ENCODE measurements at regions not wholly inside any gene's neighbourhood (a gene's known extent, or its start where the extent isn't known, plus 50 kb on each side); places are given as distances from the start of the nearest gene placed in this dataset.

DNA sequence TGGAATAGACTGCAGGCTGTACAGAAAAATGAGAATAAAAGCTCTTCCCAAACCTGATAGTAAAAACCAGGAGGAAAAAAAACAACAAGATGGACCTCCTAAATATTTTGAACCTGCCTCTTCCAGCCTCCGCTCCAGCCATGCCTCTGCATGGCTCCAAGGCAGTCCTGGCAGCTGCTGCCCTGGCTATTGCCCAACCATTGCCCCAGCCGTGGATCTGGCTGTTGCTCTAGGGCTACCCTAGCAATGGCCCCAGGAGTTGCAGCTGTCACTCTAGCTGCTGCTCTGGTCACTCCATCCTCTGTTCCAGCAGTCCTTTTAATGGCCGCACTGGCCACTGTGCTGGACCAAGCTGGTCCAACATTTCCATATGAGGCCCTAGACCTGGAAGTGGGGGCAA is 1756.0 kb downstream of the C4orf33 start (continued):
- TF ChIP-seq, protein P1, sequence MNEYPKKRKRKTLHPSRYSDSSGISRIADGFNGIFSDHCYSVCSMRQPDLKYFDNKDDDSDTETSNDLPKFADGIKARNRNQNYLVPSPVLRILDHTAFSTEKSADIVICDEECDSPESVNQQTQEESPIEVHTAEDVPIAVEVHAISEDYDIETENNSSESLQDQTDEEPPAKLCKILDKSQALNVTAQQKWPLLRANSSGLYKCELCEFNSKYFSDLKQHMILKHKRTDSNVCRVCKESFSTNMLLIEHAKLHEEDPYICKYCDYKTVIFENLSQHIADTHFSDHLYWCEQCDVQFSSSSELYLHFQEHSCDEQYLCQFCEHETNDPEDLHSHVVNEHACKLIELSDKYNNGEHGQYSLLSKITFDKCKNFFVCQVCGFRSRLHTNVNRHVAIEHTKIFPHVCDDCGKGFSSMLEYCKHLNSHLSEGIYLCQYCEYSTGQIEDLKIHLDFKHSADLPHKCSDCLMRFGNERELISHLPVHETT (CRISPR knock-in tag; conservative IDR thresholded peaks at IDR 0.05 in 1 of 2, IDR thresholded peaks at IDR 0.05 in 1 of 2), result no peak
- TF ChIP-seq, protein P2, sequence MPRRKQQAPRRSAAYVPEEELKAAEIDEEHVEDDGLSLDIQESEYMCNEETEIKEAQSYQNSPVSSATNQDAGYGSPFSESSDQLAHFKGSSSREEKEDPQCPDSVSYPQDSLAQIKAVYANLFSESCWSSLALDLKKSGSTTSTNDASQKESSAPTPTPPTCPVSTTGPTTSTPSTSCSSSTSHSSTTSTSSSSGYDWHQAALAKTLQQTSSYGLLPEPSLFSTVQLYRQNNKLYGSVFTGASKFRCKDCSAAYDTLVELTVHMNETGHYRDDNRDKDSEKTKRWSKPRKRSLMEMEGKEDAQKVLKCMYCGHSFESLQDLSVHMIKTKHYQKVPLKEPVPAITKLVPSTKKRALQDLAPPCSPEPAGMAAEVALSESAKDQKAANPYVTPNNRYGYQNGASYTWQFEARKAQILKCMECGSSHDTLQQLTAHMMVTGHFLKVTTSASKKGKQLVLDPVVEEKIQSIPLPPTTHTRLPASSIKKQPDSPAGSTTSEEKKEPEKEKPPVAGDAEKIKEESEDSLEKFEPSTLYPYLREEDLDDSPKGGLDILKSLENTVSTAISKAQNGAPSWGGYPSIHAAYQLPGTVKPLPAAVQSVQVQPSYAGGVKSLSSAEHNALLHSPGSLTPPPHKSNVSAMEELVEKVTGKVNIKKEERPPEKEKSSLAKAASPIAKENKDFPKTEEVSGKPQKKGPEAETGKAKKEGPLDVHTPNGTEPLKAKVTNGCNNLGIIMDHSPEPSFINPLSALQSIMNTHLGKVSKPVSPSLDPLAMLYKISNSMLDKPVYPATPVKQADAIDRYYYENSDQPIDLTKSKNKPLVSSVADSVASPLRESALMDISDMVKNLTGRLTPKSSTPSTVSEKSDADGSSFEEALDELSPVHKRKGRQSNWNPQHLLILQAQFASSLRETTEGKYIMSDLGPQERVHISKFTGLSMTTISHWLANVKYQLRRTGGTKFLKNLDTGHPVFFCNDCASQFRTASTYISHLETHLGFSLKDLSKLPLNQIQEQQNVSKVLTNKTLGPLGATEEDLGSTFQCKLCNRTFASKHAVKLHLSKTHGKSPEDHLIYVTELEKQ (CRISPR knock-in tag; IDR thresholded peaks at IDR 0.05), result no peak
- TF ChIP-seq SMC3 (conservative IDR thresholded peaks at IDR 0.05; ENCODE audit: insufficient read depth, low read depth, low read length) (no peak), SRSF1 (IDR thresholded peaks at IDR 0.05; ENCODE audit: low read depth, low read length) (no peak)

DNA sequence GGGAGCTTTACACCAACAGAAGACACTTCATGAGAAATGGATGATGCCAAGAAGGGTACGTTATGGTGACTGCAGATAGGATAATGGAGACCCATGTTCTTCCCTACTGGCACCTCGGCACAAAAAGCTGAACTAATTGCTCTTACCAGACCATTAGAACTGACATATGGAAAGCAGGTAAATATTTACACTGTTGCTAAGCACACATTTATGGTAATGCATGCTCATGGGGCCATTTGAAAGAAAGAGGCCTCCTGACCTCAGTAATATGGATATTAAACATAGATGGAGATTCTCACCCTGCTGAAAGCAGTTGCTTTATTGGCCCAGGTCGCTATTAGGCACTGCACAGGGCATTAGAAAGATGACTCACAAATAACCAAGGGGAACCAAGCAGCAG is 1759.6 kb downstream of the C4orf33 start:
- ChIA-PET CTCF (ENCODE audit: low intra/inter-chr PET ratio) (no interaction called here), POLR2A (no interaction called here)
- no peak for ATAC-seq
- Histone ChIP-seq H3K36me3 (ENCODE audit: control insufficient read depth, insufficient read depth, low read length) (no peaks in the 10 kb centered on the region), H3K79me2 (ENCODE audit: control insufficient read depth, insufficient read depth, low read length) (no peaks in the 10 kb centered on the region), H4K20me1 (replicated peaks; ENCODE audit: control insufficient read depth, insufficient read depth, low read length) (no peaks in the 10 kb centered on the region), H3K4me2 (ENCODE audit: insufficient read depth, low read length) (no peak overlapping the region), H2AFZ (ENCODE audit: low read depth, low read length) (no peak overlapping the region), H3K9ac (ENCODE audit: insufficient read depth in 1 of 2, low read depth in 2 of 2, low read length in 2 of 2) (no peak overlapping the region), H3K4me3 (no peak overlapping the region), H3K9me1 (ENCODE audit: control insufficient read depth, insufficient read depth, low read length) (no peaks in the 10 kb centered on the region), H3K4me1 (replicated peaks in 1 of 2; ENCODE audit: control insufficient read depth in 2 of 2, insufficient read depth in 2 of 2, low read length in 2 of 2) (no peaks in the 10 kb centered on the region), H3K27me3 (ENCODE audit: control insufficient read depth in 2 of 2, insufficient read depth in 2 of 2, low read length in 2 of 2) (no peaks in the 10 kb centered on the region), H3K9me3 (replicated peaks; ENCODE audit: control insufficient read depth, insufficient read depth, low read depth, low read length) (no peaks in the 10 kb centered on the region), H3K27ac (ENCODE audit: extremely low read depth, low read depth, low read length) (no peak overlapping the region)
- DNase-seq (ENCODE audit: extremely low read depth in 1 of 4, low spot score in 3 of 4), result no peak
- BruUV-seq (replicated peaks), result no TSS peak
- intact Hi-C loops (cut with micrococcal nuclease) (no loop called here), in situ Hi-C loops (cut with MboI) (no loop called here)
- WGBS (ENCODE audit: insufficient coverage, low coverage, missing lambda C conversion rate), result 0% methylated on average over 3 of the region's 3 CpGs
- no peak for FAIRE-seq
- TF ChIP-seq ZNF778 (CRISPR knock-in tag; IDR thresholded peaks at IDR 0.05), result no peak
- TF ChIP-seq, protein P3, sequence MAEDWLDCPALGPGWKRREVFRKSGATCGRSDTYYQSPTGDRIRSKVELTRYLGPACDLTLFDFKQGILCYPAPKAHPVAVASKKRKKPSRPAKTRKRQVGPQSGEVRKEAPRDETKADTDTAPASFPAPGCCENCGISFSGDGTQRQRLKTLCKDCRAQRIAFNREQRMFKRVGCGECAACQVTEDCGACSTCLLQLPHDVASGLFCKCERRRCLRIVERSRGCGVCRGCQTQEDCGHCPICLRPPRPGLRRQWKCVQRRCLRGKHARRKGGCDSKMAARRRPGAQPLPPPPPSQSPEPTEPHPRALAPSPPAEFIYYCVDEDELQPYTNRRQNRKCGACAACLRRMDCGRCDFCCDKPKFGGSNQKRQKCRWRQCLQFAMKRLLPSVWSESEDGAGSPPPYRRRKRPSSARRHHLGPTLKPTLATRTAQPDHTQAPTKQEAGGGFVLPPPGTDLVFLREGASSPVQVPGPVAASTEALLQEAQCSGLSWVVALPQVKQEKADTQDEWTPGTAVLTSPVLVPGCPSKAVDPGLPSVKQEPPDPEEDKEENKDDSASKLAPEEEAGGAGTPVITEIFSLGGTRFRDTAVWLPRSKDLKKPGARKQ (CRISPR knock-in tag; IDR thresholded peaks at IDR 0.05), result no peak
- TF ChIP-seq FOSL1 (tag; conservative IDR thresholded peaks at IDR 0.05), result no peak
- no peak for TF ChIP-seq HNRNPLL (IDR thresholded peaks at IDR 0.05; ENCODE audit: low read depth, low read length, poor library complexity, severe bottlenecking)
- TF ChIP-seq BRF1 (IDR thresholded peaks at IDR 0.05; ENCODE audit: borderline replicate concordance, extremely low read depth, insufficient read length), result no peak
- no peak for TF ChIP-seq SMARCA4 (IDR thresholded peaks at IDR 0.05)
- TF ChIP-seq TEAD2 (tag; IDR thresholded peaks at IDR 0.05), result no peak
- no peak for TF ChIP-seq TAF1 (IDR thresholded peaks at IDR 0.05; ENCODE audit: control insufficient read depth, extremely low read depth, insufficient read depth, low read length, severe bottlenecking)
- TF ChIP-seq PHB (CRISPR knock-in tag; IDR thresholded peaks at IDR 0.05), result no peak
